RWPE2 (cell line): ENCODE measurements at regions not wholly inside any gene's neighbourhood (a gene's known extent, or its start where the extent isn't known, plus 50 kb on each side); places are given as distances from the start of the nearest gene placed in this dataset.

ENCODE experiments used
- ATAC-seq: fragments of 200-7000 bp; cut with Tn5 transposase; 3 replicates; pipeline ENCODE4 v1.9.1; 2021; ENCODE audit warnings: low read depth
- DNase-seq: peaks from one replicate; pipeline ENCODE4 v3.0.0-alpha.2; 2020; ENCODE audit warnings: low spot score
- H3K27ac ChIP-seq: fragments of 450-650 bp; 2 replicates; pipeline ENCODE4 v1.5.1; 2017; ENCODE audit warnings: mild to moderate bottlenecking; ENCODE audit not compliant: poor library complexity, severe bottlenecking
- H3K27me3 ChIP-seq: fragments of 250-450 bp; sonication (Bioruptor Pico); 2 replicates; pipeline ENCODE4 v1.5.1; 2021; ENCODE audit warnings: mild to moderate bottlenecking, moderate library complexity; ENCODE audit not compliant: insufficient read depth, poor library complexity, severe bottlenecking
- H3K36me3 ChIP-seq: fragments of 250-450 bp; sonication (Bioruptor Pico); 2 replicates; pipeline ENCODE4 v1.5.1; 2020; ENCODE audit warnings: low read depth, mild to moderate bottlenecking, moderate library complexity
- H3K4me1 ChIP-seq: fragments of 250-450 bp; sonication (Bioruptor Pico); 2 replicates; pipeline ENCODE4 v1.5.1; 2021; ENCODE audit warnings: mild to moderate bottlenecking, moderate library complexity; ENCODE audit not compliant: insufficient read depth, poor library complexity, severe bottlenecking
- H3K4me3 ChIP-seq: fragments of 250-450 bp; sonication (Bioruptor Pico); 2 replicates; pipeline ENCODE4 v1.5.1; 2021; ENCODE audit warnings: mild to moderate bottlenecking, moderate library complexity; ENCODE audit not compliant: severe bottlenecking
- H3K9me3 ChIP-seq: fragments of 250-450 bp; sonication (Bioruptor Pico); 2 replicates; pipeline ENCODE4 v1.5.1; 2021; ENCODE audit warnings: mild to moderate bottlenecking, moderate library complexity; ENCODE audit not compliant: severe bottlenecking
- TF ChIP-seq, protein P1 (sequence below): fragments of 450-650 bp; IDR thresholded peaks from one replicate; pipeline ENCODE4 v1.5.1; 2017; ENCODE audit warnings: mild to moderate bottlenecking, moderate library complexity; ENCODE audit not compliant: poor library complexity, severe bottlenecking

- no peak overlapping the region for H3K4me3 ChIP-seq
- DNase-seq (no peak), ATAC-seq (no peak)
- H3K9me3 ChIP-seq, result no peaks in the 10 kb centered on the region
- peaks cover 21% of the 10 kb centered on the region for H3K4me1 ChIP-seq
- TF ChIP-seq, protein P1, sequence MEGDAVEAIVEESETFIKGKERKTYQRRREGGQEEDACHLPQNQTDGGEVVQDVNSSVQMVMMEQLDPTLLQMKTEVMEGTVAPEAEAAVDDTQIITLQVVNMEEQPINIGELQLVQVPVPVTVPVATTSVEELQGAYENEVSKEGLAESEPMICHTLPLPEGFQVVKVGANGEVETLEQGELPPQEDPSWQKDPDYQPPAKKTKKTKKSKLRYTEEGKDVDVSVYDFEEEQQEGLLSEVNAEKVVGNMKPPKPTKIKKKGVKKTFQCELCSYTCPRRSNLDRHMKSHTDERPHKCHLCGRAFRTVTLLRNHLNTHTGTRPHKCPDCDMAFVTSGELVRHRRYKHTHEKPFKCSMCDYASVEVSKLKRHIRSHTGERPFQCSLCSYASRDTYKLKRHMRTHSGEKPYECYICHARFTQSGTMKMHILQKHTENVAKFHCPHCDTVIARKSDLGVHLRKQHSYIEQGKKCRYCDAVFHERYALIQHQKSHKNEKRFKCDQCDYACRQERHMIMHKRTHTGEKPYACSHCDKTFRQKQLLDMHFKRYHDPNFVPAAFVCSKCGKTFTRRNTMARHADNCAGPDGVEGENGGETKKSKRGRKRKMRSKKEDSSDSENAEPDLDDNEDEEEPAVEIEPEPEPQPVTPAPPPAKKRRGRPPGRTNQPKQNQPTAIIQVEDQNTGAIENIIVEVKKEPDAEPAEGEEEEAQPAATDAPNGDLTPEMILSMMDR, result no peak
- no peak overlapping the region for H3K27ac ChIP-seq
- no peaks in the 10 kb centered on the region for H3K27me3 ChIP-seq
- no peaks in the 10 kb centered on the region for H3K36me3 ChIP-seq
Measured at GRCh38 chr1:99560207-99561040, 85.5 kb upstream of the PALMD start.

DNA sequence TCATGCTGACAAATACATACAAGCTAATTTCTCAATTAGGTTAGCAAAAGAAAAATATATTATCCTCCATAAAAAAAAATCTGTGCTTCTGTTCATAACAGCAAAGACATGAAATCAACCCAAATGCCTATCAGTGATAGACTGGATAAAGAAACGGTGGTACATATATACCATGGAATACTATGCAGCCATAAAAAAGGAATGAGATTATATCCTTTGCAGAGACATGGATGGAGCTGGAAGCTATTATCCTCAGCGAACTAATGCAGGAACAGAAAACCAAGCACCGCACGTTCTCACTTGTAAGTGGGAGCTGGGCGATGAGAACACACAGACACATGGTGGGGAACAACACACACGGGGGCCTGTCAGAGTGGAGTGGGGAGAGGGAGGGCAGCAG, 84.0 kb upstream of the PALMD start:
- no peak overlapping the region for H3K4me3 ChIP-seq
- DNase-seq, result no peak
- H3K27ac ChIP-seq, result no peak overlapping the region
- H3K4me1 ChIP-seq, result peaks cover 32% of the 10 kb centered on the region
- no peaks in the 10 kb centered on the region for H3K9me3 ChIP-seq
- H3K36me3 ChIP-seq, result no peaks in the 10 kb centered on the region
- no peak for ATAC-seq
- no peaks in the 10 kb centered on the region for H3K27me3 ChIP-seq
- TF ChIP-seq, protein P1, result no peak

GRCh38 chr1:99565606-99566289, 80.2 kb upstream of the PALMD start:
- ATAC-seq (peak; percentile 86), DNase-seq (no peak)
- Histone ChIP-seq H3K36me3 (no peaks in the 10 kb centered on the region), H3K27ac (peak overlapping the region; percentile 24), H3K4me1 (peaks cover 15% of the 10 kb centered on the region), H3K27me3 (no peaks in the 10 kb centered on the region), H3K9me3 (no peaks in the 10 kb centered on the region), H3K4me3 (no peak overlapping the region)
- TF ChIP-seq, protein P1, result no peak

DNA sequence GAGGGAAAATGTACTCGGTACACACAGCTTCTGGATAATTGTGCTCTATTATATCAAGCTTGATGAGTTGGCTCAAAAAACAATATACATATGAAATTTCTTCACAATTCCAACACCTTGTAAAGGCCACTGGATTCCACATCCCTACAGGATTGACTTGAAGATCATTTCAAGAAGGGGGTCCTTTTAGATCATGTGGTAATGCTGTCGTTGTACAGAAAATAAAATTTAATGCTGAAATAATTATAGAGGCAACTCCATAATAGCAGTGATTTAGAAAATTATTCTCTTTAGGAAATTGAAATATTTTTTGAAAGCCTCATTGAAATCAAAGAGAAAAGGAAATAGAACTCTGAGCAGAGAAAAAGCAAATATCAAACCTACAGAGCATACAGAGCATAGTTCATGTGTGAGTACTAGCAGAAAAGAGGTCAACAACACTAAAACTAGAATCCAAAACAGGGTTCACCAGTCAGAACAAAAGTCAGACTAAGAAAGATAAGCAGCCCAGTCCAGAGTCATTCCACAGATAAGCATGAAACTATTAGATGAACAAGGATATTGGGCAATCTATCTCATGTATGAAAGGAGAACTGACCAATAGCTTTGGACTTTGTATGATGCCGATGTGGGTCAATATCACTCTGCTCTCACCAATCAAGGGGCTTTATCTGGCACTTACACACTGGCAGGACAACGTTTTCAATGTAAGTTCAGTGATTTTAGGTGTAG, 79.5 kb upstream of the PALMD start:
- Histone ChIP-seq H3K36me3 (no peaks in the 10 kb centered on the region), H3K27ac (peak overlapping the region; percentile 24), H3K27me3 (no peaks in the 10 kb centered on the region), H3K9me3 (no peaks in the 10 kb centered on the region), H3K4me3 (no peak overlapping the region), H3K4me1 (peaks cover 15% of the 10 kb centered on the region)
- DNase-seq (no peak), ATAC-seq (no peak)
- TF ChIP-seq, protein P1, result no peak
